H1 (cell line): ENCODE measurements at regions not wholly inside any gene's neighbourhood (a gene's known extent, or its start where the extent isn't known, plus 50 kb on each side); places are given as distances from the start of the nearest gene placed in this dataset.

Source experiments
- CTCF ChIA-PET: fragments of 300-600 bp; sonication (Branson Sonifier 250); formaldehyde crosslinking; loops from one replicate; lab custom pipeline; 2021; ENCODE audit not compliant: partially characterized antibody; lab: Charles Lee
- POLR2A ChIA-PET: fragments of 300-600 bp; sonication (Branson Sonifier 250); formaldehyde crosslinking; loops from one replicate; lab custom pipeline; 2021; ENCODE audit warnings: inconsistent platforms; ENCODE audit not compliant: partially characterized antibody; lab: Charles Lee
- DNase-seq, 2 experiments: peaks; one replicate each; pipeline versions ENCODE4 v3.0.0 to v3.0.0-alpha.2; 2010 to 2022; ENCODE audit warnings: low spot score in 2 of 2, low read depth in 1 of 2, mixed read lengths in 1 of 2
- FAIRE-seq: peaks from 2 replicates; lab custom pipeline; 2011; peaks lifted over from hg19 to GRCh38; lab: Jason Lieb, UNC
- H2AFZ ChIP-seq: 2 replicates; pipeline ENCODE4 v1.8.1; 2012; ENCODE audit warnings: low read length, inconsistent platforms
- H2AK5ac ChIP-seq: 2 replicates; pipeline ENCODE4 v1.6.1; 2013; ENCODE audit warnings: low read depth, low read length
- H2BK120ac ChIP-seq: replicated peaks from 2 replicates; pipeline ENCODE3; 2013; ENCODE audit warnings: low read depth, low read length, inconsistent platforms
- H2BK12ac ChIP-seq: 2 replicates; pipeline ENCODE4 v1.6.1; 2013; ENCODE audit warnings: low read depth, low read length
- H2BK15ac ChIP-seq: 2 replicates; pipeline ENCODE4 v1.6.1; 2013; ENCODE audit warnings: low read length
- H2BK20ac ChIP-seq: 2 replicates; pipeline ENCODE4 v1.6.1; 2013; ENCODE audit warnings: low read length
- H2BK5ac ChIP-seq: 2 replicates; pipeline ENCODE4 v1.6.1; 2013; ENCODE audit warnings: low read depth, low read length
- H3K14ac ChIP-seq: 2 replicates; pipeline ENCODE4 v1.6.1; 2013; ENCODE audit warnings: inconsistent platforms; ENCODE audit not compliant: insufficient read length
- H3K18ac ChIP-seq: 2 replicates; pipeline ENCODE4 v1.6.1; 2013; ENCODE audit warnings: low read length; ENCODE audit errors: extremely low read depth
- H3K23ac ChIP-seq: 2 replicates; pipeline ENCODE4 v1.6.1; 2013; ENCODE audit warnings: inconsistent platforms; ENCODE audit not compliant: insufficient read length
- H3K23me2 ChIP-seq: 2 replicates; pipeline ENCODE4 v1.6.1; 2013; ENCODE audit warnings: low read depth, low read length
- H3K27ac ChIP-seq: 2 replicates; pipeline ENCODE4 v1.6.1; 2011; ENCODE audit warnings: low read depth, low read length, inconsistent platforms
- H3K27me3 ChIP-seq, 4 experiments: replicated peaks in 1 of 4; 1 replicate in 1 of 4; 2 replicates in 3 of 4; pipeline versions ENCODE4 v1.6.1 to v1.8.1; 2011 to 2013; ENCODE audit warnings: low read length in 3 of 4, mild to moderate bottlenecking in 3 of 4, inconsistent platforms in 2 of 4, mixed read lengths in 2 of 4, moderate library complexity in 1 of 4; ENCODE audit not compliant: control insufficient read depth in 3 of 4, insufficient read depth in 3 of 4; ENCODE audit errors: extremely low read depth in 1 of 4
- H3K36me3 ChIP-seq, 4 experiments: 2 replicates each; pipeline versions ENCODE4 v1.6.1 to v1.8.1; 2011 to 2013; ENCODE audit warnings: mild to moderate bottlenecking in 4 of 4, low read length in 3 of 4, moderate library complexity in 2 of 4, control low read depth in 1 of 4, inconsistent platforms in 1 of 4; ENCODE audit not compliant: insufficient read depth in 4 of 4, control insufficient read depth in 2 of 4
- H3K4ac ChIP-seq: replicated peaks from 2 replicates; pipeline ENCODE3; 2013; ENCODE audit warnings: low read length, low read depth, mixed read lengths, inconsistent platforms; ENCODE audit not compliant: insufficient read length
- H3K4me1 ChIP-seq, 4 experiments: replicated peaks in 1 of 4; 1 replicate in 1 of 4; 2 replicates in 3 of 4; pipeline versions ENCODE4 v1.6.1 to v1.8.1; 2011 to 2013; ENCODE audit warnings: low read length in 3 of 4, inconsistent platforms in 2 of 4, mixed read lengths in 1 of 4; ENCODE audit not compliant: insufficient read depth in 4 of 4, control insufficient read depth in 3 of 4
- H3K4me2 ChIP-seq, 2 experiments: 2 replicates each; pipeline versions ENCODE4 v1.6.1 to v1.8.1; 2011 to 2013; ENCODE audit warnings: low read depth in 2 of 2, low read length in 2 of 2, control low read depth in 1 of 2, inconsistent platforms in 1 of 2, mild to moderate bottlenecking in 1 of 2; ENCODE audit not compliant: insufficient read depth in 1 of 2
- H3K4me3 ChIP-seq, 4 experiments: fragments of 200-600, 300-600 bp in 1 of 4; sonication (generic), shearing (Covaris generic), sonication (Bioruptor Twin) in 1 of 4; 2 replicates each; pipeline versions ENCODE4 v1.5.1 to v1.8.1; 2011 to 2016; ENCODE audit warnings: low read length in 4 of 4, low read depth in 3 of 4, control low read depth in 2 of 4, inconsistent platforms in 2 of 4, mild to moderate bottlenecking in 2 of 4, mixed read lengths in 1 of 4, moderate library complexity in 1 of 4; ENCODE audit not compliant: insufficient read depth in 2 of 4; ENCODE audit errors: extremely low read depth in 1 of 4
- H3K56ac ChIP-seq: replicated peaks from 2 replicates; pipeline ENCODE3; 2013; ENCODE audit warnings: low read depth, mild to moderate bottlenecking, mixed read lengths, low read length, inconsistent platforms; ENCODE audit not compliant: insufficient read length
- H3K79me1 ChIP-seq: 2 replicates; pipeline ENCODE4 v1.6.1; 2013; ENCODE audit warnings: low read depth, low read length, control low read depth
- H3K79me2 ChIP-seq, 2 experiments: 2 replicates each; pipeline versions ENCODE4 v1.6.1 to v1.8.1; 2012 to 2013; ENCODE audit warnings: low read length in 2 of 2, mild to moderate bottlenecking in 2 of 2, inconsistent platforms in 1 of 2; ENCODE audit not compliant: insufficient read depth in 2 of 2, control insufficient read depth in 1 of 2
- H3K9ac ChIP-seq, 4 experiments: replicated peaks in 1 of 4; 1 replicate in 1 of 4; 2 replicates in 3 of 4; pipeline versions ENCODE4 v1.6.1 to v1.8.1; 2011 to 2013; ENCODE audit warnings: low read depth in 3 of 4, low read length in 3 of 4, control low read depth in 2 of 4, mild to moderate bottlenecking in 2 of 4, moderate library complexity in 2 of 4, inconsistent platforms in 1 of 4; ENCODE audit errors: extremely low read depth in 1 of 4
- H3K9me3 ChIP-seq, 2 experiments: 2 replicates each; pipeline versions ENCODE4 v1.6.1 to v1.8.1; 2012 to 2013; ENCODE audit warnings: mild to moderate bottlenecking in 2 of 2, moderate library complexity in 2 of 2, control low read depth in 1 of 2, inconsistent platforms in 1 of 2, low read depth in 1 of 2, low read length in 1 of 2, mixed read lengths in 1 of 2; ENCODE audit not compliant: insufficient read depth in 2 of 2
- H4K20me1 ChIP-seq, 2 experiments: replicated peaks in 1 of 2; 2 replicates each; pipeline versions ENCODE3 to v1.8.1; 2011 to 2013; ENCODE audit warnings: inconsistent platforms in 2 of 2, low read length in 2 of 2, mild to moderate bottlenecking in 1 of 2; ENCODE audit not compliant: insufficient read depth in 2 of 2, control insufficient read depth in 1 of 2
- H4K5ac ChIP-seq: 2 replicates; pipeline ENCODE4 v1.6.1; 2013; ENCODE audit warnings: low read length, low read depth, mixed read lengths, inconsistent platforms; ENCODE audit not compliant: insufficient read length
- H4K8ac ChIP-seq: 2 replicates; pipeline ENCODE4 v1.8.0; 2013; ENCODE audit warnings: mild to moderate bottlenecking, moderate library complexity, low read length, inconsistent platforms; ENCODE audit not compliant: insufficient read depth; ENCODE audit errors: extremely low read depth
- H4K91ac ChIP-seq: replicated peaks from 2 replicates; pipeline ENCODE3; 2013; ENCODE audit warnings: low read length, mixed read lengths, inconsistent platforms; ENCODE audit not compliant: insufficient read length
- CBX8 ChIP-seq: fragments of 300-800, 300-1000 bp; sonication (generic); IDR thresholded peaks from 2 replicates; pipeline ENCODE4 v1.7.1; 2016; ENCODE audit warnings: low read depth, low read length, borderline replicate concordance
- CEBPB ChIP-seq: IDR thresholded peaks from 2 replicates; pipeline ENCODE4 v1.6.1; 2012; ENCODE audit warnings: low read depth, low read length
- FOSL1 ChIP-seq: IDR thresholded peaks from 2 replicates; pipeline ENCODE4 v1.6.1; 2011; ENCODE audit warnings: mild to moderate bottlenecking, low read depth, low read length, moderate library complexity; ENCODE audit not compliant: insufficient read depth
- JUN ChIP-seq: IDR thresholded peaks from 2 replicates; pipeline ENCODE4 v1.6.1; 2011; ENCODE audit warnings: low read depth, mild to moderate bottlenecking, improper control_type of control experiment, low read length
- KDM1A ChIP-seq: fragments of 200-600, 300-600 bp; sonication (generic); IDR thresholded peaks from 2 replicates; pipeline ENCODE4 v1.7.1; 2016; ENCODE audit warnings: mild to moderate bottlenecking, low read length, borderline replicate concordance
- NANOG ChIP-seq: IDR thresholded peaks from 2 replicates; pipeline ENCODE4 v1.6.1; 2011; ENCODE audit warnings: low read length, low read depth, mild to moderate bottlenecking, inconsistent platforms; ENCODE audit not compliant: insufficient read depth, poor library complexity, severe bottlenecking
- PHF8 ChIP-seq: fragments of 200-600 bp; sonication (generic); conservative IDR thresholded peaks from 2 replicates; pipeline ENCODE4 v1.7.1; 2012; ENCODE audit warnings: low read depth, mild to moderate bottlenecking, inconsistent platforms, low read length, moderate library complexity
- SP1 ChIP-seq: IDR thresholded peaks from 2 replicates; pipeline ENCODE4 v1.6.1; 2011; ENCODE audit warnings: low read depth, low read length
- SP4 ChIP-seq: IDR thresholded peaks from 2 replicates; pipeline ENCODE4 v1.6.1; 2012; ENCODE audit warnings: low read length, inconsistent platforms
- USF2 ChIP-seq: IDR thresholded peaks from 2 replicates; pipeline ENCODE4 v1.6.1; 2011; ENCODE audit warnings: low read length, improper control_type of control experiment
- WGBS, 2 experiments: shearing (Covaris generic) in 1 of 2; methylation state at CpG; one replicate each; pipeline versions ENCODE4 v1.1.6 to v1.1.7; 2013 to 2015; ENCODE audit warnings: low lambda C conversion rate in 2 of 2, mixed read lengths in 2 of 2, inconsistent platforms in 1 of 2, low coverage in 1 of 2, missing lambda C conversion rate in 1 of 2; ENCODE audit not compliant: insufficient replicate concordance in 2 of 2, insufficient coverage in 1 of 2, insufficient read length in 1 of 2; ENCODE audit errors: extremely low coverage in 1 of 2, missing lambda C conversion rate in 1 of 2; 5-methylcytosine and 5-hydroxymethylcytosine counted together
- TF ChIP-seq, protein P1 (sequence below): IDR thresholded peaks from 2 replicates; pipeline ENCODE4 v1.6.1; 2012; ENCODE audit warnings: low read length, inconsistent platforms

DNA sequence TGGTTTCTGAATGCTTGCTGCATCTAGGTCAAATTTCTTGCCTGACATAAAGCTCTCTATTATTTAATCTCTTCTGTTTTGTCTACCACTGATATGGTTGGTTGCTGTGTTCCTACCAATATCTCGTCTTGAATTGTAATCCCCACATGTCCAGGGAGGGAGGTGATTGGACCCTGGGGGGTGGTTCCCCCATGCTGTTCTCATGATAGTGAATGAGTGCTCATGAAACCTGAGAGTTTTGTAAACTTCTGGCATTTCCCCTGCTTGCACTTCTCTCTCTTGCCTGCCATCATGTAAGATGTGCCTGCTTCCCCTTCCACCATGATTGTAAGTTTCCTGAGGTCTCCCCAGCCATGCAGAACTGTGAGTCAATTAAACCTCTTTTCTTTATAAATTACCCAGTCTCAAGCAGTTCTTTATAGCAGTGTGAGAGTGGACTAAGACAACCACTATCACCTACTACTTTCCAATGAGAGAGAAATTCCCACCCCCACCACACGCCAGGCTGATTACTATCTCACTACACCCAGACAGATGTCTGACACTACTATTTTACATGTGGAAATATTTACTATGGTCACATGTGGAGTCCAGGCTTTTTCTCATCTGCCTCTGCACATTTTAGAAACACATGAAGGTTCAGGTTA is 69.2 kb upstream of the ATP2B1 start:
- POLR2A ChIA-PET, result no interaction called here

More for the DNA sequence above, 69.2 kb upstream of the ATP2B1 start:
- CTCF ChIA-PET, result no interaction called here
- H4K5ac ChIP-seq, result no peak overlapping the region
- H2AK5ac ChIP-seq, result no peak overlapping the region
- no peak overlapping the region for H3K23ac ChIP-seq
- H3K18ac ChIP-seq, result no peak overlapping the region
- 87% methylated on average over 2 of the region's 2 CpGs; no CpG with 5 or more reads in 1 of the 2 experiments for WGBS, 2 experiments
- no peak overlapping the region for H2BK15ac ChIP-seq
- FAIRE-seq, result no peak
- H3K4me2 ChIP-seq, result no peak overlapping the region
- no peak overlapping the region for H3K56ac ChIP-seq
- no peaks in the 10 kb centered on the region for H3K79me1 ChIP-seq
- no peak for DNase-seq
- H3K4ac ChIP-seq, result no peak overlapping the region
- H2AFZ ChIP-seq, result no peak overlapping the region
- H3K36me3 ChIP-seq, result no peaks in the 10 kb centered on the region
- TF ChIP-seq USF2, result no peak
- no peak for TF ChIP-seq PHF8
- TF ChIP-seq CBX8, result no peak
- TF ChIP-seq, protein P1, sequence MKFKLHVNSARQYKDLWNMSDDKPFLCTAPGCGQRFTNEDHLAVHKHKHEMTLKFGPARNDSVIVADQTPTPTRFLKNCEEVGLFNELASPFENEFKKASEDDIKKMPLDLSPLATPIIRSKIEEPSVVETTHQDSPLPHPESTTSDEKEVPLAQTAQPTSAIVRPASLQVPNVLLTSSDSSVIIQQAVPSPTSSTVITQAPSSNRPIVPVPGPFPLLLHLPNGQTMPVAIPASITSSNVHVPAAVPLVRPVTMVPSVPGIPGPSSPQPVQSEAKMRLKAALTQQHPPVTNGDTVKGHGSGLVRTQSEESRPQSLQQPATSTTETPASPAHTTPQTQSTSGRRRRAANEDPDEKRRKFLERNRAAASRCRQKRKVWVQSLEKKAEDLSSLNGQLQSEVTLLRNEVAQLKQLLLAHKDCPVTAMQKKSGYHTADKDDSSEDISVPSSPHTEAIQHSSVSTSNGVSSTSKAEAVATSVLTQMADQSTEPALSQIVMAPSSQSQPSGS, result no peak
- no peak for TF ChIP-seq KDM1A
- no peak for TF ChIP-seq JUN
- TF ChIP-seq FOSL1, result no peak
- TF ChIP-seq NANOG, result no peak
- no peak for TF ChIP-seq CEBPB
- TF ChIP-seq SP1, result no peak
- TF ChIP-seq SP4, result no peak
- H3K4me1 ChIP-seq, result no peaks in the 10 kb centered on the region
- H3K9ac ChIP-seq, result no peak overlapping the region
- H2BK5ac ChIP-seq, result no peak overlapping the region
- no peak overlapping the region for H2BK20ac ChIP-seq
- no peak overlapping the region for H3K14ac ChIP-seq
- no peak overlapping the region for H2BK120ac ChIP-seq
- no peak overlapping the region for H2BK12ac ChIP-seq
- H3K27ac ChIP-seq, result no peak overlapping the region
- H4K8ac ChIP-seq, result no peak overlapping the region
- H3K4me3 ChIP-seq, result no peak overlapping the region
- H3K23me2 ChIP-seq, result peaks cover 4% of the 10 kb centered on the region; the same call in 1 of the 2 replicates
- H3K27me3 ChIP-seq, result no peaks in the 10 kb centered on the region
- no peaks in the 10 kb centered on the region for H3K79me2 ChIP-seq
- H3K9me3 ChIP-seq, result no peaks in the 10 kb centered on the region
- H4K20me1 ChIP-seq, result no peaks in the 10 kb centered on the region
- no peak overlapping the region for H4K91ac ChIP-seq
